ENCODE measurements at regions not wholly inside any gene's neighbourhood (a gene's known extent, or its start where the extent isn't known, plus 50 kb on each side); places are given as distances from the start of the nearest gene placed in this dataset.
"Not testable (repeated sequence)": the region's sequence is repeated elsewhere in the genome, so short reads cannot be mapped to it uniquely, and the experiment has no call there.

- DNase-seq: no peak
These were observed 373.5 kb downstream of the SEMA3D start for GRCh38 chr7:84813376-84813775.

DNA sequence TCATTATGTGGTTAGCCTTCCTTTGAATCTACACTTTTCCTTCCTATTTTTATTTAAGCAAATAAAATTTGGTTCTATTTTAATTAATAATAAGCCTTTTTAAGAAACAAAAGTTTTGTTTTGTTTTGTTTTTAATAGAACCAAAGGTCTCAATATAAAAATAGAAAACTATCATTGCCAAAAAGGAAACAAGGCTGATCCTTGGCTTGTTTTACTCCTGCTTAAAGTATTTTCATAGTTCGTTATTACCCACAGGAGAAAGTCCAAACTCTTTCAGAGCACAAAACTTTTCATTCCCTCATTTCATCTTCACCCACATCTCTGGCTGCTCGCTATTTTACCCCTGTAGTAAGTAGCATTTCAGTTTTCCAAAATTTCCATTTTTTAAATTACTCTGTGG lies 374.8 kb downstream of the SEMA3D start:
- DNase-seq: no peak

- DNase-seq: no peak
These were observed 375.5 kb downstream of the SEMA3D start for GRCh38 chr7:84811362-84811761.

GRCh38 chr7:84809877-84810276 lies 377.0 kb downstream of the SEMA3D start:
- no peak for DNase-seq

DNA sequence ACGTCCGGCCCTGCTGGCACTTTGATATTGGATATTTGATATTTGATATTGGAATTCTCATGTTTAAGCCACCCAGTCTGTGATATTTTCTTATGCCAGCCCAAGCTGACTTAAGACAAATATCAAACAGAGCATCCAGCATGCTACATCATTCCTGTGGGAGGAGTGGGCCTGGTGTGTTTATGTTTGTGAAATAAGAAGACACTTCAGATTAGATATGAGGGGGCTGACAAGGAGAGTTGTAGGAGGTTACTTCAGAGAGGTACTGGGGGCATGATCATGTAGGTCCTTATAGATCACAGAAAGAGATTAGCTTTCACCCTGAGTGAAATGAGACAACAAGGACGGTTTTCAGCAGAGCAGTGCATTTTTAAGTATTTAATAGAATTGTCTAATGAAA lies 382.9 kb downstream of the SEMA3D start:
- DNase-seq: no peak

DNA sequence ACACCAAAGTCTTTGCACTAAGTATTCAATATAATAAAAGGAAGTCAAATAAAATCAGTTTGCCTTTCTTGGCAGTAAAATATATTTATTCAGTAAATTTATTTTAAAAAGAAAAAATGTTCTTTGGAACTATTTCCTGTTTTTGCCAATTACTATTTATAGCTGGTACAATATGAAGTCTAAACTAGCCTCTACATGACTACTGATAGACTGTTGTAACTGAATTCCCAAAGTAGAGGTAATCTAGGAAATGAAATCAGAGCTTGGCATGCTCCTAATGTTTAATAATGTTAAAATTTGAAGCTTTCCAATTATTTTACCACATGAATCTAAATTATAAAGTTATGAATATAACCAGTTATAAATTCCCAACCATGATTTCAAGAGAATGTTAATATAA lies 385.5 kb downstream of the SEMA3D start:
- no peak for DNase-seq

GRCh38 chr7:84800846-84801245 lies 386.0 kb downstream of the SEMA3D start:
- no peak for DNase-seq

DNA sequence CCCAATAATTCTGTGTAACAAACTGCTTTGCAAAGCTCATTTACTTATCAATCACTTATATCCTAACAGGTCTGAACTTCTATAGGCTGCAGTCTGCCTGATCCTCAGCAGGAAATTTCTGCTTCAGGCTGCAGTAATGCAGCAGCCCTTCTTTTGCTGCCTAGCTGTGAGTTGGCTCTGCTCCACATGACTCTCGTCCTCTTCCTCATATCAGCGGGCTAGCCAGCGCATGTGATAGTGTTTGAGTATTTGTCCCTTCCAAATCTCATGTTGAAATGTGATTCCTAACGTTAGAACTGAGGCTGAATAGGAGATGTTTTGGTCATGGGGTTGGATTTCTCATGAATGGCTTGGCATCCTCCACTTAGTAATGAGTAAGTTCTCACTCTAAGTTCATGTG lies 387.8 kb downstream of the SEMA3D start:
- DNase-seq: no peak

GRCh38 chr7:84792231-84792893 lies 394.5 kb downstream of the SEMA3D start:
- no peak for DNase-seq

DNA sequence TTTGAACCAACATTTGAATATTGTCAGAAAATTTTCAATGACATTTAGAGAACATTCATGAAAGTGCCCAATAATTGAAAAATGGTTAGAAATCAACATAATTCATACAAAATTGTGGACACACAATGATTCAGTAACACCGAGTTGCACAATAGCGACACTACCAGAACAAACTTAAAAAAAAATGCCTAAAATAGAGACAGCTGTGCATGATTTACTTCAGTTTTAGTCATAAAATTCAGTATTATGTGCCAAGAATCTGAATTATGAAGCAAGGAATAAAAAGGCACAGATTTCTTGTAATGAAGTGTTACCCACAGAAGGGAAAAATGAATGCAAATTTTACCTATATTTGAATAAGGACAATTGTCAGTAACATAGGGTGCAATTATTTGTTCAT lies 396.0 kb downstream of the SEMA3D start:
- DNase-seq: peak in 1 of 2 experiments; percentile 7

GRCh38 chr7:84786073-84786472 lies 400.8 kb downstream of the SEMA3D start:
- no peak for DNase-seq

DNA sequence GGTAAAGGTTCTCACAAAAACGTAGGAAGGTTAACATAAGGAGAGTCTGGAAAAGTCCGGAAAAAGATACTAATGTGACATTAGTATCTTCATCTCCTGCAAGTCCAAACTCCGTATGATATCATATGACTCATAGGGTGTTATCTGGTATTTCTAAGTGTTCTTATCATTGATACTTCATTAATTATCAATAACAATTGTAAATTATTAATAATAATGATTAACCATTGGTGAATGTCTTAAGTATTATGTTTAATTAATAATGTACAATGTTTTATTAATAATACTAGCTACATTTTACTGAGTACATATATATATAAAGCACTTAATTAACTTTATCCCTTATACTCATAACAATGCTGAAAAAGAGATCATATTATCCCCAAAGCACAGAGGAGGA lies 402.4 kb downstream of the SEMA3D start:
- DNase-seq: no peak

DNA sequence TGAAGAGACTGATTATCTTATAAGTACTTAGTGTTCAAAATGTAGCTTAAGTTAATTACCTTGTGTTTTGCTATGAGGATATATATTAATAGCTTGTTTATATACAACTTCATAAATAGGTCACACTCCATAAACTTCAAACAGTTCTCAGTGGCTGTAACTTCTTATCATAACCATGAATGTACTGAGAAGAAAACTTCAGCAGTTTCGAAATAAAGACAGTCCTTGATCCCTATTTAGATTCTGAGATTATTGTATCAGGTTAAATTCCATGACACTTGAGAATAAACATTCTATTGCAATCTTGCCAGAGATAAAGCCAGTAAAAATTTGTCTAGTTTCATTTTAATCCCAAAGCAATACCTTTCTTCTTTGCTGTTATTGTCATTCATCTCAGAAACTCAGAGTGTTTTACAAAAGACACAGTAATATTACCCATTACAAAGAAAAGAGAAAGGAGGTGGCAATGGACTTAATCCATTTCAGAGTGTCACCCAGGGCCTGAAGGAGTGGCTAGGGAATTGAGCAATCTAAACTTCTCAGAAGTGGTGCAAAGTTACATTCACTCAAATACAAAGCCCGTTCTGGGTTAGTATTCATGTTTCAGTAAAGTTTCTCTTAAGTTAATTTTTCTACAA lies 403.6 kb downstream of the SEMA3D start:
- no peak for DNase-seq

DNA sequence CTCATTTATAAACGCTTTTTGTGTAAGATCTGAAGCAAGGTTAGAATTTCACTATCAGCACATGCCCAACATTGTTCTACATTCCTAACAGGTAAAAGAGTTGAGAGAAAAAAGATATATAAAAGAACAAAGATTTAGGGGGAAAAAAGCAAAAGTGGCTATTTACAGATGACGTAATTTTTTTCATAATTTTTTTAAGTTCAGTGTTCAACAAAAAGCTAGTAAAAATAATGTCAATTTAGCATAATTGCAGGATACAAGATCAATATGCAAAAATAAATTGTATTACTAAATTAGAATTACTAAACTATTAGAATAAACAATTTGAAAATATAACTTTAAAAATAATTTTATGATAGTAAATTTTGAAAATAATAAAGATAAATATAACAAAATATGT lies 405.0 kb downstream of the SEMA3D start:
- DNase-seq: no peak

GRCh38 chr7:84780158-84781124 lies 406.4 kb downstream of the SEMA3D start:
- no peak for DNase-seq

GRCh38 chr7:84757761-84758160 lies 429.1 kb downstream of the SEMA3D start:
- DNase-seq: no peak

- no peak for DNase-seq
These were observed 440.5 kb downstream of the SEMA3D start for GRCh38 chr7:84746353-84746752.

- no peak for DNase-seq
These were observed 442.5 kb downstream of the SEMA3D start for GRCh38 chr7:84744385-84744784.

DNA sequence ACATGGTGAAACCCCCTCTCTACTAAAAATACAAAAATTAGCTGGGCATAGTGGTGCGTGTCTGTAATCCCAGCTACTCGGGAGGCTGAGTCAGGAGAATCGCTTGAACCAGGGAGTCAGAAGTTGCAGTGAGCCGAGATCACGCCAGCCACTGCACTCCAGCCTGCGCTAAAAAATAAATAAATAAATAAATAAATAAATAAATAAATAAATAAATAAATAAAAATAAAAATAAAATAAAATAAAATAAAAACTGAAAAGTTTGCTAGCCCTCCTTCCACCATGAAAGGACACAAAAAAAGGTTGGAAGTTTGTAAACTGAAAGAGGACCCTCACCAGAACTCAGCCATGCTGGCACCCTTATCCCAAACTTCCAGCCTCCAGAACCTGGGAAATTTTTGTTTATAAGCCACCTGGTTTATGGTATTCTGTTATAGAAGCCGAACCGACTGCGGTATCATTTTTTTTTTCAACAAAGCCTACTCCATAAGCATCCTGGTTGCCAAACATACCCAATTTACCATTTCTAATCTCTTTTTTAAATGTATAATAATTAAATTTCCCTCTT lies 448.2 kb downstream of the SEMA3D start:
- no peak for DNase-seq

- no peak for DNase-seq
These were observed 451.2 kb downstream of the SEMA3D start for GRCh38 chr7:84735677-84736076.

DNA sequence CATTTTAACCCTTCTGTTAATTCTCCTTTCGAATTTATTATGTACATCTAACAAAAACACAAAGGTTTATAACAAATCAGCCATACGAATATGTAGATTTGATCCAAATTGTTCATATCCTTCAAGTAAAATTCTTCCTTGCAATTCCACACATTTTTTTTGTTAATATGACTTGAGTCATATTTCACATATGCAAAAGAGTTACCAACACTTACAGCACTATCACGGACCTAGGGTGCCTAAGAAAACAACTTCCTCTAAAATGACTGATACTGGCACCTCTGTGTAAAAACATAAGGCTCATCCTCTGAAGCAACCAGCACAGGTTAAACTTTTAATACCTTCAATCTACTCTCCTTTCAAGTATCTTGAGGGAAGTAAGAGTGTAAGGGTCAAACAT lies 451.8 kb downstream of the SEMA3D start:
- no peak for DNase-seq

DNA sequence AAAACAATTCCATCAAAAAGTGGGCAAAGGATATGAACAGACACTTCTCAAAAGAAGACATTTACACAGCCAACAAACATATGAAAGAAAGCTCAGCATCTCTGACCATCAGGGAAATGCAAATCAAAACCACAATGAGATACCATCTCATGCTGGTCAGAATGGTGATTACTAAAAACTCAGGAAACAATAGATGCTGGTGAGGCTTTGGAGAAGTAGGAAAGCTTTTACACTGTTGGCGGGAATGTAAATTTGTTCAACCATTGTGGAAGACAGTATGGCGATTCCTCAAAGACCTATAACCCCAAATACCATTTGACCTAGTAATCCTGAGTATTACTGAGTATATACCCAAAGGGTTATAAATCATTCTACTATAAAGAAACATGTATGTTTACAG lies 452.9 kb downstream of the SEMA3D start:
- DNase-seq: not testable (repeated sequence)

- DNase-seq: not testable (repeated sequence)
These were observed 456.0 kb downstream of the SEMA3D start for GRCh38 chr7:84730864-84731263.
